LNCaP clone FGC (cell line): ENCODE measurements at regions not wholly inside any gene's neighbourhood (a gene's known extent, or its start where the extent isn't known, plus 50 kb on each side); places are given as distances from the start of the nearest gene placed in this dataset.

Source experiments
- DNase-seq: peaks from one replicate; pipeline ENCODE4 v3.0.0-alpha.2; 2011; ENCODE audit warnings: low read depth
- H3K4me3 ChIP-seq: 2 replicates; pipeline ENCODE4 v1.5.1; 2011; ENCODE audit warnings: mild to moderate bottlenecking, low read depth, low read length, control low read depth
- CTCF ChIP-seq: IDR thresholded peaks from 2 replicates; pipeline ENCODE4 v1.5.1; 2012; ENCODE audit warnings: mild to moderate bottlenecking; ENCODE audit not compliant: control insufficient read depth, insufficient read depth; ENCODE audit errors: extremely low read depth

- no peak overlapping the region for H3K4me3 ChIP-seq
- DNase-seq = no peak
- no peak for TF ChIP-seq CTCF
Observed at GRCh38 chr19:28329429-28329828, 883.5 kb downstream of the UQCRFS1 start.

- no peak for TF ChIP-seq CTCF
- no peak overlapping the region for H3K4me3 ChIP-seq
- no peak for DNase-seq
Observed at GRCh38 chr19:28327905-28328304, 885.0 kb downstream of the UQCRFS1 start.

- DNase-seq = no peak
- TF ChIP-seq CTCF = no peak
- H3K4me3 ChIP-seq = no peak overlapping the region
Observed at GRCh38 chr19:28326746-28327145, 886.2 kb downstream of the UQCRFS1 start.

- DNase-seq = no peak
- TF ChIP-seq CTCF = peak; percentile 17; the same call in 1 of the 2 replicates
- no peak overlapping the region for H3K4me3 ChIP-seq
Observed at GRCh38 chr19:28324275-28325060, 888.5 kb downstream of the UQCRFS1 start.

GRCh38 chr19:28322945-28323344, 890.0 kb downstream of the UQCRFS1 start:
- no peak for DNase-seq
- H3K4me3 ChIP-seq = no peak overlapping the region
- no peak for TF ChIP-seq CTCF

GRCh38 chr19:28322491-28322890, 890.5 kb downstream of the UQCRFS1 start:
- TF ChIP-seq CTCF = no peak
- no peak overlapping the region for H3K4me3 ChIP-seq
- DNase-seq = no peak

GRCh38 chr19:28319918-28320317, 893.0 kb downstream of the UQCRFS1 start:
- DNase-seq = no peak
- TF ChIP-seq CTCF = no peak

More at GRCh38 chr19:28319918-28320317, 893.0 kb downstream of the UQCRFS1 start:
- H3K4me3 ChIP-seq = no peak overlapping the region
